ENCODE measurements at regions not wholly inside any gene's neighbourhood (a gene's known extent, or its start where the extent isn't known, plus 50 kb on each side); places are given as distances from the start of the nearest gene placed in this dataset.
A peak's percentile ranks its signal among the peaks of the same experiment; 100 is the strongest.

GRCh38 chr14:55950135-55950534 lies 168.1 kb upstream of the PELI2 start:
- H3K4me1 ChIP-seq (ENCODE audit: insufficient read depth, low read length), result no peaks in the 10 kb centered on the region
- no peaks in the 10 kb centered on the region for H3K27me3 ChIP-seq (ENCODE audit: insufficient read depth, low read length)
- H3K36me3 ChIP-seq (ENCODE audit: insufficient read depth, low read depth, low read length), result no peaks in the 10 kb centered on the region
- no peak overlapping the region for H3K27ac ChIP-seq (ENCODE audit: low read length)
- no peak overlapping the region for H3K4me3 ChIP-seq (ENCODE audit: low read length)
- H3K9me3 ChIP-seq (ENCODE audit: insufficient read depth, low read depth, low read length), result no peaks in the 10 kb centered on the region
- no peak overlapping the region for H3K9ac ChIP-seq (ENCODE audit: low read depth, low read length)

GRCh38 chr14:55951341-55952206 lies 166.6 kb upstream of the PELI2 start:
- Histone ChIP-seq H3K27me3 (ENCODE audit: insufficient read depth, low read length) (no peaks in the 10 kb centered on the region), H3K4me3 (ENCODE audit: low read length) (no peak overlapping the region), H3K9ac (ENCODE audit: low read depth, low read length) (no peak overlapping the region), H3K9me3 (ENCODE audit: insufficient read depth, low read depth, low read length) (no peaks in the 10 kb centered on the region), H3K27ac (ENCODE audit: low read length) (no peak overlapping the region), H3K36me3 (ENCODE audit: insufficient read depth, low read depth, low read length) (no peaks in the 10 kb centered on the region), H3K4me1 (ENCODE audit: insufficient read depth, low read length) (peaks cover 3% of the 10 kb centered on the region; the same call in 1 of the 2 replicates)

- H3K36me3 ChIP-seq (ENCODE audit: insufficient read depth, low read depth, low read length), result no peaks in the 10 kb centered on the region
- H3K4me3 ChIP-seq (ENCODE audit: low read length), result no peak overlapping the region
- no peaks in the 10 kb centered on the region for H3K9me3 ChIP-seq (ENCODE audit: insufficient read depth, low read depth, low read length)
- H3K9ac ChIP-seq (ENCODE audit: low read depth, low read length), result no peak overlapping the region
- H3K27me3 ChIP-seq (ENCODE audit: insufficient read depth, low read length), result no peaks in the 10 kb centered on the region
- H3K27ac ChIP-seq (ENCODE audit: low read length), result no peak overlapping the region
- peaks cover 27% of the 10 kb centered on the region for H3K4me1 ChIP-seq (ENCODE audit: insufficient read depth, low read length)
Measured at GRCh38 chr14:55954108-55954507, 164.1 kb upstream of the PELI2 start.

GRCh38 chr14:55955175-55955574 lies 163.0 kb upstream of the PELI2 start:
- Histone ChIP-seq H3K36me3 (ENCODE audit: insufficient read depth, low read depth, low read length) (no peaks in the 10 kb centered on the region), H3K9ac (ENCODE audit: low read depth, low read length) (no peak overlapping the region), H3K9me3 (ENCODE audit: insufficient read depth, low read depth, low read length) (no peaks in the 10 kb centered on the region), H3K4me3 (ENCODE audit: low read length) (no peak overlapping the region), H3K27me3 (ENCODE audit: insufficient read depth, low read length) (no peaks in the 10 kb centered on the region), H3K27ac (ENCODE audit: low read length) (no peak overlapping the region), H3K4me1 (ENCODE audit: insufficient read depth, low read length) (peaks cover 30% of the 10 kb centered on the region)

GRCh38 chr14:55957950-55958349 lies 160.3 kb upstream of the PELI2 start:
- no peaks in the 10 kb centered on the region for H3K27me3 ChIP-seq (ENCODE audit: insufficient read depth, low read length)
- no peaks in the 10 kb centered on the region for H3K36me3 ChIP-seq (ENCODE audit: insufficient read depth, low read depth, low read length)
- peak overlapping the region; percentile 55 for H3K4me3 ChIP-seq (ENCODE audit: low read length)
- H3K27ac ChIP-seq (ENCODE audit: low read length), result peak overlapping the region; percentile 4
- H3K9ac ChIP-seq (ENCODE audit: low read depth, low read length), result peak overlapping the region; percentile 62; the same call in 1 of the 2 replicates
- H3K9me3 ChIP-seq (ENCODE audit: insufficient read depth, low read depth, low read length), result no peaks in the 10 kb centered on the region
- H3K4me1 ChIP-seq (ENCODE audit: insufficient read depth, low read length), result peaks cover 30% of the 10 kb centered on the region

- Histone ChIP-seq H3K27me3 (ENCODE audit: insufficient read depth, low read length) (no peaks in the 10 kb centered on the region), H3K9ac (ENCODE audit: low read depth, low read length) (no peak overlapping the region), H3K9me3 (ENCODE audit: insufficient read depth, low read depth, low read length) (no peaks in the 10 kb centered on the region), H3K36me3 (ENCODE audit: insufficient read depth, low read depth, low read length) (no peaks in the 10 kb centered on the region), H3K4me3 (ENCODE audit: low read length) (no peak overlapping the region), H3K27ac (ENCODE audit: low read length) (no peak overlapping the region), H3K4me1 (ENCODE audit: insufficient read depth, low read length) (peaks cover 12% of the 10 kb centered on the region; the same call in 1 of the 2 replicates)
Measured at GRCh38 chr14:55963295-55963694, 154.9 kb upstream of the PELI2 start.

- Histone ChIP-seq H3K27ac (ENCODE audit: low read length) (no peak overlapping the region), H3K9ac (ENCODE audit: low read depth, low read length) (no peak overlapping the region)
Measured at GRCh38 chr14:55964091-55964490, 154.1 kb upstream of the PELI2 start.

GRCh38 chr14:55964821-55965220 lies 153.4 kb upstream of the PELI2 start:
- Histone ChIP-seq H3K4me1 (ENCODE audit: insufficient read depth, low read length) (no peaks in the 10 kb centered on the region), H3K27ac (ENCODE audit: low read length) (no peak overlapping the region), H3K36me3 (ENCODE audit: insufficient read depth, low read depth, low read length) (no peaks in the 10 kb centered on the region), H3K27me3 (ENCODE audit: insufficient read depth, low read length) (no peaks in the 10 kb centered on the region), H3K9ac (ENCODE audit: low read depth, low read length) (no peak overlapping the region), H3K9me3 (ENCODE audit: insufficient read depth, low read depth, low read length) (no peaks in the 10 kb centered on the region), H3K4me3 (ENCODE audit: low read length) (no peak overlapping the region)

More at GRCh38 chr14:55964091-55964490, 154.1 kb upstream of the PELI2 start:
- peaks cover 4% of the 10 kb centered on the region; the same call in 1 of the 2 replicates for H3K4me1 ChIP-seq (ENCODE audit: insufficient read depth, low read length)
- H3K36me3 ChIP-seq (ENCODE audit: insufficient read depth, low read depth, low read length), result no peaks in the 10 kb centered on the region
- no peak overlapping the region for H3K4me3 ChIP-seq (ENCODE audit: low read length)
- no peaks in the 10 kb centered on the region for H3K27me3 ChIP-seq (ENCODE audit: insufficient read depth, low read length)
- no peaks in the 10 kb centered on the region for H3K9me3 ChIP-seq (ENCODE audit: insufficient read depth, low read depth, low read length)

GRCh38 chr14:55965851-55966250 lies 152.4 kb upstream of the PELI2 start:
- Histone ChIP-seq H3K4me1 (ENCODE audit: insufficient read depth, low read length) (no peaks in the 10 kb centered on the region), H3K27ac (ENCODE audit: low read length) (no peak overlapping the region), H3K4me3 (ENCODE audit: low read length) (no peak overlapping the region), H3K9me3 (ENCODE audit: insufficient read depth, low read depth, low read length) (no peaks in the 10 kb centered on the region), H3K36me3 (ENCODE audit: insufficient read depth, low read depth, low read length) (no peaks in the 10 kb centered on the region), H3K27me3 (ENCODE audit: insufficient read depth, low read length) (no peaks in the 10 kb centered on the region), H3K9ac (ENCODE audit: low read depth, low read length) (no peak overlapping the region)

- H3K27ac ChIP-seq (ENCODE audit: low read length), result no peak overlapping the region
- no peak overlapping the region for H3K9ac ChIP-seq (ENCODE audit: low read depth, low read length)
- no peaks in the 10 kb centered on the region for H3K9me3 ChIP-seq (ENCODE audit: insufficient read depth, low read depth, low read length)
- H3K4me1 ChIP-seq (ENCODE audit: insufficient read depth, low read length), result no peaks in the 10 kb centered on the region; the same call in 1 of the 2 replicates
- no peaks in the 10 kb centered on the region for H3K27me3 ChIP-seq (ENCODE audit: insufficient read depth, low read length)
- H3K36me3 ChIP-seq (ENCODE audit: insufficient read depth, low read depth, low read length), result no peaks in the 10 kb centered on the region
- H3K4me3 ChIP-seq (ENCODE audit: low read length), result no peak overlapping the region
Measured at GRCh38 chr14:55968741-55969140, 149.5 kb upstream of the PELI2 start.

GRCh38 chr14:55973285-55973800 lies 144.9 kb upstream of the PELI2 start:
- Histone ChIP-seq H3K9ac (ENCODE audit: low read depth, low read length) (no peak overlapping the region), H3K4me1 (ENCODE audit: insufficient read depth, low read length) (no peaks in the 10 kb centered on the region; the same call in 1 of the 2 replicates), H3K9me3 (ENCODE audit: insufficient read depth, low read depth, low read length) (no peaks in the 10 kb centered on the region), H3K4me3 (ENCODE audit: low read length) (no peak overlapping the region), H3K27ac (ENCODE audit: low read length) (no peak overlapping the region), H3K36me3 (ENCODE audit: insufficient read depth, low read depth, low read length) (no peaks in the 10 kb centered on the region), H3K27me3 (ENCODE audit: insufficient read depth, low read length) (no peaks in the 10 kb centered on the region)

All from iPS-20b (cell line).